ENCODE measurements at regions not wholly inside any gene's neighbourhood (a gene's known extent, or its start where the extent isn't known, plus 50 kb on each side); places are given as distances from the start of the nearest gene placed in this dataset.

DNA sequence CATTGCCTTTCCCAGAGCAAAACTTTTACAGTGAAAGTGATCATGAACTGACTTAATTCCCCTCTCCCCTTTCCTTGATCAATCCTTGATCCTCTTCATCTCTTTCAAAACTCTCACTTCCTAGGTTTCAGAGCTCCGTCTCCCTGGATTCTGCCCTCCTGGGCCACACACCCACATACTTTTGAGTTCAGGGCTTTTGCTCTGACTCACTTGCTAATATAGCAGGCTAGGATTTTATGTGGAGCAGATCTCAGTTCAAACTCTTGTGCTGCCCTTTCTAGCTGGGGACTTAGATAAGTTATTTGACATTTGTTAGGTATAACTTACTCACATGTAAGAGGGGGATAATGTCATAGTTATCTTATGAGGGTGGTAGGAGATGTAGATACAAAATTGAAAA, 109.1 kb upstream of the MLIP start:
- H3K36me3 ChIP-seq (ENCODE audit: low read length): no peaks in the 10 kb centered on the region
- H3K27ac ChIP-seq (ENCODE audit: low read depth, low read length): no peak overlapping the region
- H3K9me2 ChIP-seq (replicated peaks; ENCODE audit: insufficient read depth, low read length): no peaks in the 10 kb centered on the region
- no peaks in the 10 kb centered on the region for H4K20me1 ChIP-seq (ENCODE audit: low read depth, low read length)
- H3F3A ChIP-seq (ENCODE audit: insufficient read depth): no peaks in the 10 kb centered on the region
- H3K4me3 ChIP-seq (ENCODE audit: insufficient read depth, low read length, poor library complexity, severe bottlenecking): no peak overlapping the region
- no peaks in the 10 kb centered on the region for H3K9me3 ChIP-seq (ENCODE audit: insufficient read depth, low read length)
- no peaks in the 10 kb centered on the region for H3K27me3 ChIP-seq (ENCODE audit: low read length)
- no peak overlapping the region for H3K4me2 ChIP-seq (ENCODE audit: low read depth, low read length, poor library complexity, severe bottlenecking)
- no peak overlapping the region for H3K9ac ChIP-seq (ENCODE audit: low read length)
- no peak for TF ChIP-seq EZH2phosphoT487 (conservative IDR thresholded peaks at IDR 0.05; ENCODE audit: low read length)
- TF ChIP-seq, protein P1, sequence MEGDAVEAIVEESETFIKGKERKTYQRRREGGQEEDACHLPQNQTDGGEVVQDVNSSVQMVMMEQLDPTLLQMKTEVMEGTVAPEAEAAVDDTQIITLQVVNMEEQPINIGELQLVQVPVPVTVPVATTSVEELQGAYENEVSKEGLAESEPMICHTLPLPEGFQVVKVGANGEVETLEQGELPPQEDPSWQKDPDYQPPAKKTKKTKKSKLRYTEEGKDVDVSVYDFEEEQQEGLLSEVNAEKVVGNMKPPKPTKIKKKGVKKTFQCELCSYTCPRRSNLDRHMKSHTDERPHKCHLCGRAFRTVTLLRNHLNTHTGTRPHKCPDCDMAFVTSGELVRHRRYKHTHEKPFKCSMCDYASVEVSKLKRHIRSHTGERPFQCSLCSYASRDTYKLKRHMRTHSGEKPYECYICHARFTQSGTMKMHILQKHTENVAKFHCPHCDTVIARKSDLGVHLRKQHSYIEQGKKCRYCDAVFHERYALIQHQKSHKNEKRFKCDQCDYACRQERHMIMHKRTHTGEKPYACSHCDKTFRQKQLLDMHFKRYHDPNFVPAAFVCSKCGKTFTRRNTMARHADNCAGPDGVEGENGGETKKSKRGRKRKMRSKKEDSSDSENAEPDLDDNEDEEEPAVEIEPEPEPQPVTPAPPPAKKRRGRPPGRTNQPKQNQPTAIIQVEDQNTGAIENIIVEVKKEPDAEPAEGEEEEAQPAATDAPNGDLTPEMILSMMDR (IDR thresholded peaks at IDR 0.05; ENCODE audit: insufficient read depth, low read length, poor library complexity, severe bottlenecking): no peak
- H2AFZ ChIP-seq (ENCODE audit: low read depth, low read length, severe bottlenecking): no peak overlapping the region
- H3K79me2 ChIP-seq (ENCODE audit: insufficient read depth, low read length): no peaks in the 10 kb centered on the region

DNA sequence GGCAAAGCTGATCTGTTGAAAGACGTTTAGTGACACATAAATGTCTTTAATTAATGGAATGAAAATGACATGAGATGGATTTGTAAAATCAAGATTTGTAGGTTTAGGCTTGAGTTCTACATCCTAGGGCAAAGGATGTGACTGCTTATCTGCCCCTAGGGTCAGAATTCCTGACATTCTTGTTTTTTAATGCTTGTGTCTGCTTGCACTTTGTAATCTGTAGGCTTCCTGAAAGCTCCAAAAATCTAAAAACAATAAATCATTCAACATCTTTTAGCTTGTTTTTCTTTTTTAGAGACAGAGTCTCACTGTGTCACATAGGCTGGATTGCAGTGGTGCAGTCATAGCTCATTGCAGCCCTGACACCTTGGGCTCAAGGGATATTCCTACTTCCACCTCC, 107.9 kb upstream of the MLIP start:
- H3K9ac ChIP-seq (ENCODE audit: low read length): no peak overlapping the region
- no peak overlapping the region for H3K27ac ChIP-seq (ENCODE audit: low read depth, low read length)
- H3K9me2 ChIP-seq (replicated peaks; ENCODE audit: insufficient read depth, low read length): no peaks in the 10 kb centered on the region
- H3K36me3 ChIP-seq (ENCODE audit: low read length): no peaks in the 10 kb centered on the region
- H3K27me3 ChIP-seq (ENCODE audit: low read length): no peaks in the 10 kb centered on the region
- H3K79me2 ChIP-seq (ENCODE audit: insufficient read depth, low read length): no peaks in the 10 kb centered on the region
- H3K4me3 ChIP-seq (ENCODE audit: insufficient read depth, low read length, poor library complexity, severe bottlenecking): no peak overlapping the region
- no peak overlapping the region for H3K4me2 ChIP-seq (ENCODE audit: low read depth, low read length, poor library complexity, severe bottlenecking)
- H3K9me3 ChIP-seq (ENCODE audit: insufficient read depth, low read length): no peaks in the 10 kb centered on the region
- TF ChIP-seq EZH2phosphoT487 (conservative IDR thresholded peaks at IDR 0.05; ENCODE audit: low read length): no peak
- TF ChIP-seq, protein P1 (IDR thresholded peaks at IDR 0.05; ENCODE audit: insufficient read depth, low read length, poor library complexity, severe bottlenecking): no peak
- no peaks in the 10 kb centered on the region for H4K20me1 ChIP-seq (ENCODE audit: low read depth, low read length)
- no peak overlapping the region for H2AFZ ChIP-seq (ENCODE audit: low read depth, low read length, severe bottlenecking)
- no peaks in the 10 kb centered on the region for H3F3A ChIP-seq (ENCODE audit: insufficient read depth)

- Histone ChIP-seq H3K27me3 (ENCODE audit: low read length) (no peaks in the 10 kb centered on the region), H3K27ac (ENCODE audit: low read depth, low read length) (no peak overlapping the region), H3K9me3 (ENCODE audit: insufficient read depth, low read length) (no peaks in the 10 kb centered on the region), H3K9me2 (replicated peaks; ENCODE audit: insufficient read depth, low read length) (no peaks in the 10 kb centered on the region), H3K79me2 (ENCODE audit: insufficient read depth, low read length) (no peaks in the 10 kb centered on the region), H3K36me3 (ENCODE audit: low read length) (no peaks in the 10 kb centered on the region), H3K4me3 (ENCODE audit: insufficient read depth, low read length, poor library complexity, severe bottlenecking) (no peak overlapping the region), H3K9ac (ENCODE audit: low read length) (no peak overlapping the region), H3K4me2 (ENCODE audit: low read depth, low read length, poor library complexity, severe bottlenecking) (no peak overlapping the region), H4K20me1 (ENCODE audit: low read depth, low read length) (no peaks in the 10 kb centered on the region), H2AFZ (ENCODE audit: low read depth, low read length, severe bottlenecking) (no peak overlapping the region), H3F3A (ENCODE audit: insufficient read depth) (no peaks in the 10 kb centered on the region)
- TF ChIP-seq, protein P1 (IDR thresholded peaks at IDR 0.05; ENCODE audit: insufficient read depth, low read length, poor library complexity, severe bottlenecking): no peak
- TF ChIP-seq EZH2phosphoT487 (conservative IDR thresholded peaks at IDR 0.05; ENCODE audit: low read length): no peak
Measured at GRCh38 chr6:54008589-54008988, 102.7 kb upstream of the MLIP start.
